IMR-90 (cell line): ENCODE measurements at regions not wholly inside any gene's neighbourhood (a gene's known extent, or its start where the extent isn't known, plus 50 kb on each side); places are given as distances from the start of the nearest gene placed in this dataset.
A peak's percentile ranks its signal among the peaks of the same experiment; 100 is the strongest.

ENCODE experiments used
- ATAC-seq: fragments of 200-7000 bp; cut with Tn5 transposase; 2 replicates; pipeline ENCODE4 v1.9.1; 2020; ENCODE audit warnings: low read depth, mild to moderate bottlenecking, moderate library complexity
- BruUV-seq: library from RNA; stranded (reverse); fragments of 400-500 nt; replicated peaks from 2 replicates; lab custom pipeline; 2021; lab: Mats Ljungman, UMichigan
- CTCF ChIA-PET: fragments of 300-600 bp; formaldehyde crosslinking; extraction: SDS; loops from one replicate; lab custom pipeline; 2021; ENCODE audit warnings: antibody characterized with exemption; lab: Yijun Ruan, JAX
- POLR2A ChIA-PET: fragments of 300-600 bp; sonication (Branson Sonifier 250); formaldehyde crosslinking; loops from one replicate; lab custom pipeline; 2022; ENCODE audit warnings: antibody characterized with exemption; ENCODE audit not compliant: unreplicated experiment; lab: Charles Lee
- DNase-seq: peaks from one replicate; pipeline ENCODE4 v3.0.0; 2013
- H2AFZ ChIP-seq: replicated peaks from 2 replicates; pipeline ENCODE3; 2013; ENCODE audit warnings: low read length, mild to moderate bottlenecking; ENCODE audit not compliant: poor library complexity
- H2AK5ac ChIP-seq: 2 replicates; pipeline ENCODE4 v1.6.1; 2013; ENCODE audit warnings: low read depth, low read length, inconsistent platforms
- H2AK9ac ChIP-seq: replicated peaks from 2 replicates; pipeline ENCODE3; 2013; ENCODE audit warnings: mild to moderate bottlenecking, low read depth, low read length, moderate library complexity; ENCODE audit not compliant: poor library complexity
- H2BK120ac ChIP-seq: 2 replicates; pipeline ENCODE4 v1.6.1; 2013; ENCODE audit warnings: low read depth, low read length, inconsistent platforms
- H2BK15ac ChIP-seq: 3 replicates; pipeline ENCODE4 v1.6.1; 2013; ENCODE audit warnings: low read depth, low read length, inconsistent platforms
- H2BK20ac ChIP-seq: 2 replicates; pipeline ENCODE4 v1.6.1; 2013; ENCODE audit warnings: low read depth, mild to moderate bottlenecking, inconsistent platforms, low read length, moderate library complexity
- H2BK5ac ChIP-seq: 2 replicates; pipeline ENCODE4 v1.6.1; 2013; ENCODE audit warnings: mild to moderate bottlenecking, low read depth, low read length, inconsistent platforms; ENCODE audit not compliant: poor library complexity, severe bottlenecking
- H3K14ac ChIP-seq: replicated peaks from 2 replicates; pipeline ENCODE4 v1.6.1; 2013; ENCODE audit warnings: low read depth, low read length, inconsistent platforms
- H3K18ac ChIP-seq: 2 replicates; pipeline ENCODE4 v1.6.1; 2013; ENCODE audit warnings: low read depth, low read length, control low read depth
- H3K23ac ChIP-seq: 2 replicates; pipeline ENCODE4 v1.6.1; 2013; ENCODE audit warnings: low read depth, low read length, inconsistent platforms
- H3K27ac ChIP-seq: 2 replicates; pipeline ENCODE4 v1.5.1; 2013; ENCODE audit warnings: mild to moderate bottlenecking, control low read depth, low read length; ENCODE audit not compliant: insufficient read depth
- H3K27me3 ChIP-seq: 2 replicates; pipeline ENCODE4 v1.6.1; 2013; ENCODE audit warnings: low read length; ENCODE audit not compliant: control insufficient read depth, insufficient read depth
- H3K36me3 ChIP-seq: 2 replicates; pipeline ENCODE4 v1.6.1; 2013; ENCODE audit warnings: low read length, mixed read lengths; ENCODE audit not compliant: control insufficient read depth, insufficient read depth
- H3K4ac ChIP-seq: 2 replicates; pipeline ENCODE4 v1.6.1; 2013; ENCODE audit warnings: low read depth, low read length, inconsistent platforms
- H3K4me1 ChIP-seq: 2 replicates; pipeline ENCODE4 v1.6.1; 2013; ENCODE audit warnings: low read length, mixed read lengths; ENCODE audit not compliant: control insufficient read depth, insufficient read depth
- H3K4me2 ChIP-seq: 2 replicates; pipeline ENCODE4 v1.6.1; 2013; ENCODE audit warnings: low read depth, mild to moderate bottlenecking, control low read depth, low read length, moderate library complexity
- H3K4me3 ChIP-seq: 2 replicates; pipeline ENCODE4 v1.5.1; 2013; ENCODE audit warnings: low read depth, mild to moderate bottlenecking, control low read depth, low read length, moderate library complexity; ENCODE audit not compliant: insufficient read depth
- H3K56ac ChIP-seq: 2 replicates; pipeline ENCODE4 v1.6.1; 2013; ENCODE audit warnings: low read length, inconsistent platforms; ENCODE audit not compliant: insufficient read depth; ENCODE audit errors: extremely low read depth
- H3K79me1 ChIP-seq, 2 experiments: 2 replicates each; pipeline ENCODE4 v1.6.1; 2013; ENCODE audit warnings: low read length in 2 of 2, inconsistent platforms in 1 of 2, low read depth in 1 of 2
- H3K9ac ChIP-seq: 2 replicates; pipeline ENCODE4 v1.6.1; 2013; ENCODE audit warnings: low read depth, low read length, control low read depth
- H3K9me1 ChIP-seq: 2 replicates; pipeline ENCODE4 v1.6.1; 2013; ENCODE audit warnings: low read length, inconsistent platforms; ENCODE audit not compliant: insufficient read depth
- H3K9me3 ChIP-seq: 2 replicates; pipeline ENCODE4 v1.6.1; 2013; ENCODE audit warnings: low read length; ENCODE audit not compliant: control insufficient read depth, insufficient read depth
- H4K20me1 ChIP-seq: 2 replicates; pipeline ENCODE4 v1.6.1; 2013; ENCODE audit warnings: low read length, inconsistent platforms; ENCODE audit not compliant: insufficient read depth
- H4K5ac ChIP-seq: 2 replicates; pipeline ENCODE4 v1.6.1; 2013; ENCODE audit warnings: mild to moderate bottlenecking, low read depth, low read length, control low read depth
- H4K8ac ChIP-seq, 2 experiments: 2 replicates each; pipeline ENCODE4 v1.6.1; 2013; ENCODE audit warnings: low read depth in 2 of 2, low read length in 2 of 2, control low read depth in 1 of 2, inconsistent platforms in 1 of 2
- H4K91ac ChIP-seq: 2 replicates; pipeline ENCODE4 v1.6.1; 2013; ENCODE audit warnings: low read depth, low read length, inconsistent platforms; ENCODE audit not compliant: insufficient read depth
- BHLHE40 ChIP-seq: fragments of 150-350 bp; IDR thresholded peaks from 2 replicates; pipeline ENCODE4 v1.6.1; 2016; ENCODE audit warnings: mild to moderate bottlenecking, low read depth, low read length
- CEBPB ChIP-seq: IDR thresholded peaks from 2 replicates; pipeline ENCODE4 v1.6.1; 2012; ENCODE audit warnings: low read depth, low read length, improper control_type of control experiment
- ELK1 ChIP-seq: fragments of 150-350 bp; IDR thresholded peaks from 2 replicates; pipeline ENCODE4 v1.6.1; 2016; ENCODE audit warnings: low read depth, mild to moderate bottlenecking, low read length, moderate library complexity, borderline replicate concordance
- FOS ChIP-seq: fragments of 150-350 bp; IDR thresholded peaks from 2 replicates; pipeline ENCODE4 v1.6.1; 2016; ENCODE audit warnings: low read depth, low read length
- NFE2L2 ChIP-seq: fragments of 150-350 bp; IDR thresholded peaks from 2 replicates; pipeline ENCODE4 v1.6.1; 2016; ENCODE audit warnings: low read depth, mild to moderate bottlenecking, low read length
- USF2 ChIP-seq: fragments of 150-350 bp; IDR thresholded peaks from 2 replicates; pipeline ENCODE4 v1.6.1; 2017; ENCODE audit warnings: mild to moderate bottlenecking, antibody characterized with exemption, low read length, low read depth
- WGBS, 2 experiments: methylation state at CpG; one replicate each; pipeline versions ENCODE4 v1.1.5 to v1.1.7; 2013; ENCODE audit warnings: missing lambda C conversion rate in 2 of 2; ENCODE audit not compliant: insufficient read length in 1 of 2; ENCODE audit errors: extremely low coverage in 2 of 2; 5-methylcytosine and 5-hydroxymethylcytosine counted together
- dilution Hi-C: fragments of 300-500 bp; cut with HindIII; formaldehyde crosslinking; loops from one replicate; pipeline ENCODE4 v1.14.3; 2018; ENCODE audit warnings: low sequenced_read_pairs; ENCODE audit not compliant: unreplicated experiment
- in situ Hi-C: fragments of 300-500 bp; cut with MboI; formaldehyde crosslinking; loops from 3 replicates; pipeline ENCODE4 v1.14.3; 2019; ENCODE audit warnings: low sequenced_read_pairs, inconsistent platforms, mixed read lengths
- intact Hi-C: fragments of 100-400 bp; cut with micrococcal nuclease; formaldehyde crosslinking; loops from 2 replicates; pipeline ENCODE4 v1.10.0; 2022

GRCh38 chr10:4280461-4281189, 495.6 kb upstream of the KLF6 start:
- DNase-seq (peak; percentile 63), ATAC-seq (peak; percentile 35)
- ChIA-PET CTCF (no interaction called here), POLR2A (no interaction called here)
- H3K27ac ChIP-seq, result peak overlapping the region; percentile 69; the same call in 1 of the 2 replicates
- H3K56ac ChIP-seq, result no peak overlapping the region; the same call in 1 of the 2 replicates
- no CpG with 5 or more reads among the region's 7 CpGs for WGBS, 2 experiments
- peaks cover 29% of the 10 kb centered on the region for H3K4me1 ChIP-seq
- no peak overlapping the region for H3K4me3 ChIP-seq
- H4K8ac ChIP-seq, result peak overlapping the region; percentile 11 to 71; a peak in 1 of 4 replicates
- H3K79me1 ChIP-seq, result no peaks in the 10 kb centered on the region; a peak in 1 of 4 replicates
- intact Hi-C loops, result no loop called here
- no peak overlapping the region for H2AFZ ChIP-seq
- H3K9me1 ChIP-seq, result peaks cover 26% of the 10 kb centered on the region
- in situ Hi-C loops, result no loop called here
- H3K18ac ChIP-seq, result peak overlapping the region; percentile 86
- peak overlapping the region; percentile 38; the same call in 1 of the 2 replicates for H2AK5ac ChIP-seq
- peak overlapping the region; percentile 37 for H2BK20ac ChIP-seq
- dilution Hi-C loops, result no loop called here
- peak overlapping the region; percentile 90 for H4K5ac ChIP-seq
- peak overlapping the region; percentile 24 for H2BK5ac ChIP-seq
- no TSS peak for BruUV-seq
- no peaks in the 10 kb centered on the region for H3K36me3 ChIP-seq
- TF ChIP-seq CEBPB (peak; percentile 23; the same call in 1 of the 2 replicates), NFE2L2 (0 out of 2 replicates have a peak, but pooled peaks have one; percentile 5), BHLHE40 (peak; percentile 68), FOS (peak; percentile 78), ELK1 (no peak), USF2 (no peak)
- H3K14ac ChIP-seq, result peak overlapping the region; percentile 36
- H3K9me3 ChIP-seq, result no peaks in the 10 kb centered on the region
- no peak overlapping the region for H3K4me2 ChIP-seq
- H3K9ac ChIP-seq, result no peak overlapping the region
- peak overlapping the region; percentile 88 for H2BK120ac ChIP-seq
- peak overlapping the region; percentile 80 for H2AK9ac ChIP-seq
- peak overlapping the region; percentile 48; the same call in 1 of the 3 replicates for H2BK15ac ChIP-seq
- no peaks in the 10 kb centered on the region for H4K20me1 ChIP-seq
- H3K23ac ChIP-seq, result 0 out of 2 replicates have a peak overlapping the region, but pooled peaks have one; percentile 10
- peak overlapping the region; percentile 75; the same call in 1 of the 2 replicates for H4K91ac ChIP-seq
- peak overlapping the region; percentile 98 for H3K4ac ChIP-seq
- no peaks in the 10 kb centered on the region for H3K27me3 ChIP-seq
